H9 (cell line): ENCODE measurements at regions not wholly inside any gene's neighbourhood (a gene's known extent, or its start where the extent isn't known, plus 50 kb on each side); places are given as distances from the start of the nearest gene placed in this dataset.

Source experiments
- DNase-seq: peaks from one replicate; pipeline ENCODE4 v3.0.0-alpha.2; 2017
- H2AFZ ChIP-seq: one replicate; pipeline ENCODE4 v1.6.1; 2013; ENCODE audit warnings: mild to moderate bottlenecking, low read length, control low read depth, moderate library complexity
- H2AK5ac ChIP-seq: 2 replicates; pipeline ENCODE4 v1.6.1; 2013; ENCODE audit warnings: low read length, control low read depth, mixed read lengths; ENCODE audit not compliant: insufficient read length
- H2BK120ac ChIP-seq: one replicate; pipeline ENCODE4 v1.6.1; 2013; ENCODE audit warnings: low read depth, mild to moderate bottlenecking, low read length, control low read depth, inconsistent platforms; ENCODE audit not compliant: poor library complexity, severe bottlenecking
- H2BK12ac ChIP-seq: 2 replicates; pipeline ENCODE4 v1.6.1; 2013; ENCODE audit warnings: low read length, control low read depth, mixed read lengths, low read depth; ENCODE audit not compliant: insufficient read length
- H2BK15ac ChIP-seq: 2 replicates; pipeline ENCODE4 v1.6.1; 2013; ENCODE audit warnings: low read depth, low read length, control low read depth
- H2BK20ac ChIP-seq: one replicate; pipeline ENCODE4 v1.6.1; 2013; ENCODE audit warnings: low read depth, mild to moderate bottlenecking, low read length, control low read depth, inconsistent platforms; ENCODE audit not compliant: poor library complexity, severe bottlenecking
- H2BK5ac ChIP-seq: 2 replicates; pipeline ENCODE4 v1.6.1; 2013; ENCODE audit warnings: low read length, control low read depth, mixed read lengths; ENCODE audit not compliant: insufficient read length
- H3K14ac ChIP-seq: 2 replicates; pipeline ENCODE4 v1.6.1; 2013; ENCODE audit warnings: low read length, control low read depth; ENCODE audit not compliant: insufficient read depth
- H3K18ac ChIP-seq: 2 replicates; pipeline ENCODE4 v1.6.1; 2013; ENCODE audit warnings: low read depth, mild to moderate bottlenecking, mixed read lengths, low read length, control low read depth; ENCODE audit not compliant: insufficient read length
- H3K23ac ChIP-seq: 2 replicates; pipeline ENCODE4 v1.6.1; 2013; ENCODE audit warnings: low read length, control low read depth, mixed read lengths, low read depth; ENCODE audit not compliant: insufficient read length
- H3K23me2 ChIP-seq: 2 replicates; pipeline ENCODE4 v1.6.1; 2013; ENCODE audit warnings: low read depth, mild to moderate bottlenecking, mixed read lengths, low read length, control low read depth; ENCODE audit not compliant: insufficient read length, poor library complexity, severe bottlenecking
- H3K27ac ChIP-seq: 2 replicates; pipeline ENCODE4 v1.5.1; 2013; ENCODE audit warnings: low read length, control low read depth, mixed read lengths, low read depth; ENCODE audit not compliant: insufficient read length
- H3K27me3 ChIP-seq: 2 replicates; pipeline ENCODE4 v1.6.1; 2013; ENCODE audit warnings: low read length, control low read depth, inconsistent platforms; ENCODE audit not compliant: insufficient read depth
- H3K4ac ChIP-seq: 2 replicates; pipeline ENCODE4 v1.6.1; 2013; ENCODE audit warnings: low read depth, mild to moderate bottlenecking, control low read depth, inconsistent platforms, low read length, moderate library complexity
- H3K4me1 ChIP-seq: 2 replicates; pipeline ENCODE4 v1.6.1; 2013; ENCODE audit warnings: low read length, control low read depth, inconsistent platforms; ENCODE audit not compliant: insufficient read depth
- H3K4me2 ChIP-seq: 2 replicates; pipeline ENCODE4 v1.6.1; 2013; ENCODE audit warnings: low read length, control low read depth, mixed read lengths; ENCODE audit not compliant: insufficient read length, insufficient read depth
- H3K56ac ChIP-seq: 2 replicates; pipeline ENCODE4 v1.6.1; 2013; ENCODE audit warnings: low read depth, mild to moderate bottlenecking, mixed read lengths, low read length, control low read depth; ENCODE audit not compliant: insufficient read length
- H3K79me1 ChIP-seq: 2 replicates; pipeline ENCODE4 v1.6.1; 2013; ENCODE audit warnings: low read depth, mild to moderate bottlenecking, moderate library complexity, low read length, control low read depth, inconsistent platforms; ENCODE audit not compliant: insufficient read depth, poor library complexity, severe bottlenecking
- H3K79me2 ChIP-seq: 2 replicates; pipeline ENCODE4 v1.6.1; 2013; ENCODE audit warnings: low read length, control low read depth, inconsistent platforms; ENCODE audit not compliant: insufficient read depth
- H3K9ac ChIP-seq: 2 replicates; pipeline ENCODE4 v1.6.1; 2013; ENCODE audit warnings: low read length, control low read depth, mixed read lengths; ENCODE audit not compliant: insufficient read length; ENCODE audit errors: extremely low read depth
- H3K9me3 ChIP-seq: one replicate; pipeline ENCODE4 v1.6.1; 2013; ENCODE audit warnings: low read depth, low read length, inconsistent platforms; ENCODE audit not compliant: control insufficient read depth
- H3T11ph ChIP-seq: one replicate; pipeline ENCODE4 v1.6.1; 2013; ENCODE audit warnings: mild to moderate bottlenecking, low read length, control low read depth, inconsistent platforms
- H4K20me1 ChIP-seq: one replicate; pipeline ENCODE4 v1.6.1; 2013; ENCODE audit not compliant: control insufficient read depth, insufficient read length, insufficient read depth
- H4K5ac ChIP-seq: 2 replicates; pipeline ENCODE4 v1.6.1; 2013; ENCODE audit warnings: low read depth, mild to moderate bottlenecking, mixed read lengths, low read length, control low read depth; ENCODE audit not compliant: insufficient read length
- H4K8ac ChIP-seq: replicated peaks from 2 replicates; pipeline ENCODE4 v1.6.1; 2013; ENCODE audit warnings: low read length, control low read depth, mixed read lengths, low read depth; ENCODE audit not compliant: insufficient read length
- H4K91ac ChIP-seq: 2 replicates; pipeline ENCODE4 v1.6.1; 2013; ENCODE audit warnings: low read depth, mild to moderate bottlenecking, moderate library complexity, mixed read lengths, low read length, control low read depth; ENCODE audit not compliant: insufficient read length
- H3K27ac Mint-ChIP-seq, 3 experiments: 2 replicates in 2 of 3; 3 replicates in 1 of 3; pipeline ENCODE4 v1.8.0; 2020 to 2021; ENCODE audit warnings: mixed read lengths in 3 of 3, mild to moderate bottlenecking in 1 of 3, moderate library complexity in 1 of 3
- H3K27me3 Mint-ChIP-seq: 2 replicates; pipeline ENCODE4 v1.8.0; 2021; ENCODE audit warnings: low read depth, mild to moderate bottlenecking, moderate library complexity, mixed read lengths
- H3K36me3 Mint-ChIP-seq, 3 experiments: 2 replicates in 2 of 3; 3 replicates in 1 of 3; pipeline ENCODE4 v1.8.0; 2020 to 2021; ENCODE audit warnings: low read depth in 3 of 3, mixed read lengths in 3 of 3; ENCODE audit not compliant: insufficient read depth in 1 of 3
- H3K4me1 Mint-ChIP-seq, 2 experiments: 2 replicates each; pipeline ENCODE4 v1.8.0; 2020; ENCODE audit warnings: mixed read lengths in 2 of 2
- H3K4me3 Mint-ChIP-seq, 2 experiments: 2 replicates in 1 of 2; 3 replicates in 1 of 2; pipeline ENCODE4 v1.8.0; 2020 to 2021; ENCODE audit warnings: mild to moderate bottlenecking in 2 of 2, mixed read lengths in 2 of 2, moderate library complexity in 1 of 2
- H3K9me3 Mint-ChIP-seq, 2 experiments: 2 replicates in 1 of 2; 3 replicates in 1 of 2; pipeline ENCODE4 v1.8.0; 2020; ENCODE audit warnings: mild to moderate bottlenecking in 2 of 2, mixed read lengths in 2 of 2, moderate library complexity in 1 of 2
- CTCF ChIP-seq: fragments of 200-600 bp; sonication (generic); conservative IDR thresholded peaks from 3 replicates; pipeline ENCODE4 v1.8.0; 2021; ENCODE audit warnings: antibody characterized with exemption, mild to moderate bottlenecking
- WGBS: extraction: QIAGEN DNeasy Blood & Tissue Kit; methylation state at CpG from one replicate; pipeline ENCODE4 v1.1.7; 2013; ENCODE audit warnings: missing lambda C conversion rate, low lambda C conversion rate, mixed read lengths; ENCODE audit not compliant: insufficient read length; ENCODE audit errors: extremely low coverage; 5-methylcytosine and 5-hydroxymethylcytosine counted together

- Histone ChIP-seq H2BK120ac (no peak overlapping the region), H3K14ac (no peak overlapping the region), H3K9ac (no peak overlapping the region), H3K56ac (no peak overlapping the region), H3K27ac (no peak overlapping the region), H2AFZ (no peak overlapping the region), H3K23me2 (no peaks in the 10 kb centered on the region), H3K79me1 (no peaks in the 10 kb centered on the region), H2BK15ac (no peak overlapping the region), H3K4me2 (no peak overlapping the region), H3K23ac (no peak overlapping the region), H2BK12ac (no peak overlapping the region), H4K91ac (no peak overlapping the region), H3K4me1 (peaks cover 8% of the 10 kb centered on the region; the same call in 1 of the 2 replicates), H4K20me1 (no peaks in the 10 kb centered on the region), H3K18ac (no peak overlapping the region), H3K9me3 (no peaks in the 10 kb centered on the region), H2BK5ac (no peak overlapping the region), H2AK5ac (no peak overlapping the region), H3K4ac (no peak overlapping the region), H4K8ac (no peak overlapping the region), H2BK20ac (no peak overlapping the region), H3K27me3 (no peaks in the 10 kb centered on the region), H4K5ac (no peak overlapping the region), H3K79me2 (no peaks in the 10 kb centered on the region), H3T11ph (no peak overlapping the region)
- Mint-ChIP-seq H3K36me3 (no peaks in the 10 kb centered on the region; a peak in 1 of 7 replicates), H3K4me3 (no peak overlapping the region), H3K27me3 (no peaks in the 10 kb centered on the region), H3K4me1 (peaks cover 19 to 24% of the 10 kb centered on the region in 2 experiments), H3K27ac (no peak overlapping the region), H3K9me3 (no peaks in the 10 kb centered on the region)
- no peak for DNase-seq
- no peak for TF ChIP-seq CTCF
- no CpG with 5 or more reads among the region's 3 CpGs for WGBS
Measured at GRCh38 chr18:44047585-44047984, 633.1 kb upstream of the SETBP1 start.
